ENCODE measurements at regions not wholly inside any gene's neighbourhood (a gene's known extent, or its start where the extent isn't known, plus 50 kb on each side); places are given as distances from the start of the nearest gene placed in this dataset.

DNA sequence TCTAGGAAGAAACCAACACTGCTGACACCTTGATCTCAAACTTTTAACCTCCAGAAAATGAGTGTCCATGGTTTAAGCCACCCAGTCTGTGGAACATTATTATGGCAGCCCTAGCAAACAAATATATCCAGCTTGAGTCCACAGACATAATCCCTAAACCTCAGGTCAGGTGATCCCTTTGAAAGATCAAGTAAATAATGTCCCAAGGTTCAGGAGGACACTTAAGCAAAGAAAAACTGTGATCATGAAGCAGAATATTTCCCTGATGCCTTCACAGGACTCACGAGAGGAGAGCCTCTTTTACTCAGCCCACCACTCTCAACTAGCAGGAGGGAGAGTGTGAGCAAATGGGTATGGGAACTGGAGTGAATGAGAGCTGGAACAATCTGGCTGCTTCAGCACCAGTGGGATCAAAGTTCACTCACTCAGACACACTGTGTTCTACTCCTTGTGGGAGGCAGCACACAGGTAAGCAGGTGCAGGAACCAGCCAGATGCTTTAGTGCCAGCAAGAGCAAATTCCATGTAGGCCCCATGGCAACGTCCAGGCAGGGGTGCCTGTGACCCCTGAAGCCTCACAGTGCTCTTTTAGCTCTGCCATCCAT is 608.4 kb downstream of the RAB28 start:
- no peak for TF ChIP-seq CTCF (CRISPR knock-in tag; IDR thresholded peaks at IDR 0.05)
- TF ChIP-seq ZNF672 (CRISPR knock-in tag; IDR thresholded peaks at IDR 0.05), result no peak
- TF ChIP-seq ZNF883 (CRISPR knock-in tag; IDR thresholded peaks at IDR 0.05; ENCODE audit: not compliant biosample characterization), result no peak
- no peak for TF ChIP-seq TARDBP (CRISPR knock-in tag; IDR thresholded peaks at IDR 0.05)
- no peak for TF ChIP-seq GMEB1 (CRISPR knock-in tag; IDR thresholded peaks at IDR 0.05; ENCODE audit: borderline replicate concordance)
- TF ChIP-seq RAD21 (CRISPR knock-in tag; IDR thresholded peaks at IDR 0.05), result no peak
- no peak for TF ChIP-seq TAF1 (CRISPR knock-in tag; IDR thresholded peaks at IDR 0.05)
- no peak for TF ChIP-seq GABPA (IDR thresholded peaks at IDR 0.05; ENCODE audit: low read depth, low read length)
- TF ChIP-seq GABPA (CRISPR knock-in tag; IDR thresholded peaks at IDR 0.05; ENCODE audit: low read depth), result no peak
- TF ChIP-seq NFATC3 (CRISPR knock-in tag; IDR thresholded peaks at IDR 0.05), result no peak
- TF ChIP-seq, protein P1, sequence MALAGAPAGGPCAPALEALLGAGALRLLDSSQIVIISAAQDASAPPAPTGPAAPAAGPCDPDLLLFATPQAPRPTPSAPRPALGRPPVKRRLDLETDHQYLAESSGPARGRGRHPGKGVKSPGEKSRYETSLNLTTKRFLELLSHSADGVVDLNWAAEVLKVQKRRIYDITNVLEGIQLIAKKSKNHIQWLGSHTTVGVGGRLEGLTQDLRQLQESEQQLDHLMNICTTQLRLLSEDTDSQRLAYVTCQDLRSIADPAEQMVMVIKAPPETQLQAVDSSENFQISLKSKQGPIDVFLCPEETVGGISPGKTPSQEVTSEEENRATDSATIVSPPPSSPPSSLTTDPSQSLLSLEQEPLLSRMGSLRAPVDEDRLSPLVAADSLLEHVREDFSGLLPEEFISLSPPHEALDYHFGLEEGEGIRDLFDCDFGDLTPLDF (CRISPR knock-in tag; IDR thresholded peaks at IDR 0.05), result no peak
- no peak for TF ChIP-seq ZNF616 (CRISPR knock-in tag; IDR thresholded peaks at IDR 0.05; ENCODE audit: low read depth)

All from HepG2 (cell line).